ENCODE measurements at regions not wholly inside any gene's neighbourhood (a gene's known extent, or its start where the extent isn't known, plus 50 kb on each side); places are given as distances from the start of the nearest gene placed in this dataset.

DNA sequence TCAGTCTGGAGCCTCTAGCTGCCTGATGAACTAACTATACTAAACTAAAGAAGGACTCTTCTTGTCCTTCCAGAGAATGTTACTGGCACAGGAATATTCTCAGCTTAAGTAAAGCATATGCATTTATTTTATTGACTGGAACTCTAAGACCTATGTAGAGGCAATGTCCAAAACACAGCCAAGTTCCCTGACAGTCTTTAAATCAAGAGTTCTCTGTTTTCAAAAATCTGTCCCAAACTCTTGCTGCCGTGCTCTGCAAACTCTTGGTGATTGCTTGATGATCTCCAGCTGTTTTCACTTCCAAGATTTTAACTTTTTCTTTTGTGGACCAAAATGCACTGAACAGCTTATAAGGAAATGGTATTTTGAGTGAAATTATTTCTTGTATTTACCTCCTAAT is 67.5 kb upstream of the DAAM1 start:
- ChIA-PET POLR2A (no interaction called here), CTCF (interaction anchor here (0.8 to 1.1 kb wide), 3 partner anchors 252 to 620 kb away, joined by 3 to 4 read pairs (median 3); no protein-coding TSS in a partner anchor)
- TF ChIP-seq, protein P1, sequence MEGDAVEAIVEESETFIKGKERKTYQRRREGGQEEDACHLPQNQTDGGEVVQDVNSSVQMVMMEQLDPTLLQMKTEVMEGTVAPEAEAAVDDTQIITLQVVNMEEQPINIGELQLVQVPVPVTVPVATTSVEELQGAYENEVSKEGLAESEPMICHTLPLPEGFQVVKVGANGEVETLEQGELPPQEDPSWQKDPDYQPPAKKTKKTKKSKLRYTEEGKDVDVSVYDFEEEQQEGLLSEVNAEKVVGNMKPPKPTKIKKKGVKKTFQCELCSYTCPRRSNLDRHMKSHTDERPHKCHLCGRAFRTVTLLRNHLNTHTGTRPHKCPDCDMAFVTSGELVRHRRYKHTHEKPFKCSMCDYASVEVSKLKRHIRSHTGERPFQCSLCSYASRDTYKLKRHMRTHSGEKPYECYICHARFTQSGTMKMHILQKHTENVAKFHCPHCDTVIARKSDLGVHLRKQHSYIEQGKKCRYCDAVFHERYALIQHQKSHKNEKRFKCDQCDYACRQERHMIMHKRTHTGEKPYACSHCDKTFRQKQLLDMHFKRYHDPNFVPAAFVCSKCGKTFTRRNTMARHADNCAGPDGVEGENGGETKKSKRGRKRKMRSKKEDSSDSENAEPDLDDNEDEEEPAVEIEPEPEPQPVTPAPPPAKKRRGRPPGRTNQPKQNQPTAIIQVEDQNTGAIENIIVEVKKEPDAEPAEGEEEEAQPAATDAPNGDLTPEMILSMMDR (IDR thresholded peaks at IDR 0.05; ENCODE audit: control extremely low read depth, extremely low read depth, low read depth, missing control alignments) = no peak
- DNase-seq (ENCODE audit: extremely low spot score) = no peak

DNA sequence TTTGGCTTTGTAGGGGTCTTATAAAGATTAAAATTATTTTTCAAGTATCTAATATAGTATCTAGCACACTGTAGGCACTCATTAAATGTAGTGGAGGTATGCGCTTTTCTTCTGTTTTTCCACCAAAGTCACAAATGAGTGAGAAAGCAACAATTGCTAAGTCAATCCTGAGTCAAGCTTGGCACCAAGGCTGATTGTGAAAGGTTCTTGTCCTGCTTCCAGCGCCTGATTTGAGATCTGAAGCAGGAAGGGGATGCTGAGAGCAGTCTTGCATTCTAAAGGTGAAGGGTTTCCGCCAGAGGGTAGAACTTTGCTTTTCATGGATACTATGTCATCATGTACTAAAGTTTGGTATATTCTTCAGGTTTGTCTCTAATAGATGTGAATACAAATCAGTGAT is 64.9 kb upstream of the DAAM1 start:
- TF ChIP-seq, protein P1 (IDR thresholded peaks at IDR 0.05; ENCODE audit: control extremely low read depth, extremely low read depth, low read depth, missing control alignments) = no peak
- POLR2A ChIA-PET = no interaction called here
- DNase-seq (ENCODE audit: extremely low spot score) = no peak
- CTCF ChIA-PET = interaction anchor here (1.2 to 4.3 kb wide), 7 partner anchors 16 to 622 kb away, joined by 3 to 46 read pairs (median 6); no protein-coding TSS in a partner anchor

DNA sequence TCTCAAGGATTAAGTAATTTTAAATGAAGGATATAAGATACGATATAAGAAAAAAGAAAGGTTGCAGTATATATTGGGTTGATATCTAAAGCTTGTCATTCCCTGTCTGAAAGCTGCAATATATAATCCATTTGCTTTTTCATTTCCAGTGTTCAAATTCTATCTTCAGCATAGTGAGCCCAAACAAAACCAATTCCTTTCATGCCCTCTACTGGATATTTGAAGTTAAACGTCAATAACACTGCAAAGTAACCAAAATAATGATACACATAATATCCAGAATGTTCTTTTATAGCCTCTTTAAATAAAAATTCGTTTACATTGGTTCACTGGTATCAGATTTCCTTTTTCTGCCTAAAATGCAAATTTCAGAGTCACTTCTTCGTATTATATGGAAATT is 64.5 kb upstream of the DAAM1 start:
- TF ChIP-seq, protein P1 (IDR thresholded peaks at IDR 0.05; ENCODE audit: control extremely low read depth, extremely low read depth, low read depth, missing control alignments) = peak; percentile 17
- ChIA-PET POLR2A (no interaction called here), CTCF (interaction anchor here (0.8 to 4.3 kb wide), 15 partner anchors 11 to 1059 kb away, joined by 3 to 46 read pairs (median 5); no protein-coding TSS in a partner anchor)
- DNase-seq (ENCODE audit: extremely low spot score) = no peak

DNA sequence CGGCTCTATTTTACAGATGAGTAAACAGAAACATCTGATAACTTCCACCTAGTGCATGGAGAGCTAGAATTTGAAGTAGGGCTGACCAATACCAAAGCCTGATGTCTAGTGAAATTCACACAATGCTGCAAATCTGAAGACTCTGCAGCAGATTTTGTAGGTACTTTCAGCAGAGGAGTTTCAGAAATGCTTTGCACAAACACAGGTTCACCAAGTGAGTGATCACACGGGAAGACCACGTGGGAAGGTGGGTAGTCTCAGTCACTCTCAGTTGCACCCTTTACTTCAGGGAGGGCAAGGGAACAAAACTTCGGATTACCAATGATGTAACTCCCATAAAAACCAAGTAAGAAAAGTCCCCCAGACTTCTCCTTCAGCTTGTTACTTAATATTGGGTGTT is 63.3 kb upstream of the DAAM1 start:
- POLR2A ChIA-PET = no interaction called here
- CTCF ChIA-PET = interaction anchor here (0.5 to 4.3 kb wide), 19 partner anchors 10 to 1490 kb away, joined by 3 to 46 read pairs (median 4); no protein-coding TSS in a partner anchor
- no peak for DNase-seq (ENCODE audit: extremely low spot score)
- TF ChIP-seq, protein P1 (IDR thresholded peaks at IDR 0.05; ENCODE audit: control extremely low read depth, extremely low read depth, low read depth, missing control alignments) = no peak

DNA sequence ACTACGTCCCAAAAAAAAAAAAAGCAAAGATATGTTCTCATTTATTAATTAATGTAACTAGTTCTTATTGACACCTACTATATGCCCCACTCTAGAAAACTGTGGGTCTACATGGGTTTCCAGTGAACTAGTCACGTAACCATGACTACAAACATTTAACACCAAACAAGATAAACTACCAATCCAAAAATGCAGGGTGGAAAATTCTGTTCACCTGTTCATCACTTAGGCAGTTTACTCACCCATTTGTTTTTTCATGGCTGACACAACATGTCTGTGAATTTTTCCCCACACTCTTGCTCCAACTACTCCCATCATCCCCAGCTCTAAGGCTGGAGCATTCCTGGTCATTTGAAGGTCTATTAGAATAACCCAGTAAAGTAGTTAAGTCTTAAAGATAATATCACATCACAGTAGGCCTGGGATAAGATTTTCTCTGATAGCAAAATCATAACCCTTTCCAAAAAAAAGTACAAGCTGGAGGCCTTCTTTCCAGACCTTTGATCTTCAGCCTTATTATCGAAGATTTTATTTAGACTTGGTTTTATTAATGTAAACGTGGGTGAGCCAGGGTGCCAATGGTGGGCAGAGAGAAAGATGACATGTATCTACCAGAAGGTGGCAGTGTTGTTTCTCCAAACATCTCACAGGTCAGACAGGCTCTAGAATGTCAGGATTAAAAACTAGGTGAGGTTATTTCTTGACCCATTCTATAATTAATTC is 61.6 kb upstream of the DAAM1 start:
- CTCF ChIA-PET = interaction anchor here (0.7 to 4.2 kb wide), 15 partner anchors 8 to 626 kb away, joined by 3 to 17 read pairs (median 3); partner anchors contain the start of gene CCDC175
- TF ChIP-seq, protein P1 (IDR thresholded peaks at IDR 0.05; ENCODE audit: control extremely low read depth, extremely low read depth, low read depth, missing control alignments) = peak; percentile 66

DNA sequence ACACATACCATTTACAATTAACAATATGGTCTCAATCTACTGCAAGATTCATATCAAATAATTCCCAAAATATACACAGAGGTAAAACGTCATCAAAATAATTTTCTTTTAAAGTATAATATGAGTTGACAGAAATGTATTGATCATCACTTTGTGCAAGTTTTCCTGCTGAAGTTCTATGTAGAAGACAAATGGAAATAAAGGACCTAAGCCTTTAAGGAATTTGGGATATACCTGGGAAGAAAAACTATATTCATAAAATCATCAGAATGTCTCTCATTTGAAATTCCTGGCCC is 61.1 kb upstream of the DAAM1 start:
- TF ChIP-seq, protein P1 (IDR thresholded peaks at IDR 0.05; ENCODE audit: control extremely low read depth, extremely low read depth, low read depth, missing control alignments) = no peak
- no peak for DNase-seq (ENCODE audit: extremely low spot score)
- POLR2A ChIA-PET = no interaction called here
- CTCF ChIA-PET = interaction anchor here (1.0 to 3.6 kb wide), 10 partner anchors 8 to 449 kb away, joined by 3 to 13 read pairs (median 3); partner anchors contain the start of gene CCDC175

More for the DNA sequence above, 61.6 kb upstream of the DAAM1 start:
- POLR2A ChIA-PET = no interaction called here
- DNase-seq (ENCODE audit: extremely low spot score) = peak; percentile 62
